ENCODE measurements at regions not wholly inside any gene's neighbourhood (a gene's known extent, or its start where the extent isn't known, plus 50 kb on each side); places are given as distances from the start of the nearest gene placed in this dataset.
"Not testable (repeated sequence)": the region's sequence is repeated elsewhere in the genome, so short reads cannot be mapped to it uniquely, and the experiment has no call there.

DNA sequence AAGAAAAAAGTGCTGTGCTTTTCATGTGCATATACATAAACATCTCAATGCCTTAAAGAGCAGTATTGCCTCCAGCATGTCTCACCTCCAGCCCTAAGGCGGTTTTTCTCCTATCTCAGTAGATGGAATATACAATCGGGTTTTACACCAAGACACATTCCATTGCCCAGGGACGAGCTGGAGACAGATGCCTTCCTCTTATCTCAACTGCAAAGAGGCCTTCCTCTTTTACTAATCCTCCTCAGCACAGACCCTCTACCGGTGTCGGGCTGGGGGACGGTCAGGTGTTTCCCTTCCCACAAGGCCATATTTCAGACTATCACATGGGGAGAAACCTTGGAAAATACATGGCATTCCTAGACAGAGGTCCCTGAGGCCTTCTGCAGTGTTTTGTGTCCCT lies 385.3 kb downstream of the AMY1C start:
- H3K4me3 ChIP-seq (ENCODE audit: low read depth, low read length); H3K36me3 ChIP-seq (ENCODE audit: insufficient read depth); H3K27ac ChIP-seq (ENCODE audit: low read depth); H3K4me1 ChIP-seq (ENCODE audit: insufficient read depth); DNase-seq (ENCODE audit: extremely low spot score): not testable (repeated sequence)
- WGBS, result 41% methylated on average over 6 of the region's 6 CpGs

- no peaks in the 10 kb centered on the region for H3K36me3 ChIP-seq (ENCODE audit: insufficient read depth)
- DNase-seq (ENCODE audit: extremely low spot score), result no peak
- no peak overlapping the region for H3K27ac ChIP-seq (ENCODE audit: low read depth)
- no peaks in the 10 kb centered on the region for H3K4me1 ChIP-seq (ENCODE audit: insufficient read depth)
- no peak overlapping the region for H3K4me3 ChIP-seq (ENCODE audit: low read depth, low read length)
- 72% methylated on average over 3 of the region's 3 CpGs for WGBS
These were observed 386.9 kb downstream of the AMY1C start for GRCh38 chr1:104136621-104137020.

DNA sequence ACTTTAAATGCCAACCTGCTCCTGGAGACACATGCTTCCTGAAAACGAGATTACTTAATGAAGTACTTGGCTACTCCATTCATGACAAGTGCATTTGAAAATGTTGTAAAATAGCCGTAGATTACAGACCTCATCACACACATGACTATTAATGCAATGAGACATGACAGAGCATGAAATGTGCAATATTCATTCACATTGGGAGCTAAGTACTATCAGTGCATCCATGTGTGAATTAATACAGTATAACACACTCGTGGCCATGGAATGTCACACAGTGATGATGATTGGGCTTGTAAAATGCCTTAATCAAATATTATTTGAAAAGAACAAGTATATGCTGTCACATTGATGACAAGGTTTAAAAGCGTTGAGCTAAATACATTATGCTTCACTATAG lies 407.0 kb downstream of the AMY1C start:
- H3K4me3 ChIP-seq (ENCODE audit: low read depth, low read length), result no peak overlapping the region
- H3K27ac ChIP-seq (ENCODE audit: low read depth), result no peak overlapping the region
- no peaks in the 10 kb centered on the region for H3K4me1 ChIP-seq (ENCODE audit: insufficient read depth)
- WGBS, result 80% methylated on average over 4 of the region's 4 CpGs
- no peaks in the 10 kb centered on the region for H3K36me3 ChIP-seq (ENCODE audit: insufficient read depth)
- no peak for DNase-seq (ENCODE audit: extremely low spot score)

- DNase-seq (ENCODE audit: extremely low spot score), result no peak
- Histone ChIP-seq H3K4me3 (ENCODE audit: low read depth, low read length) (no peak overlapping the region), H3K27ac (ENCODE audit: low read depth) (no peak overlapping the region), H3K36me3 (ENCODE audit: insufficient read depth) (no peaks in the 10 kb centered on the region), H3K4me1 (ENCODE audit: insufficient read depth) (no peaks in the 10 kb centered on the region)
- 81% methylated on average over 3 of the region's 3 CpGs for WGBS
These were observed 414.3 kb downstream of the AMY1C start for GRCh38 chr1:104163912-104164476.

DNA sequence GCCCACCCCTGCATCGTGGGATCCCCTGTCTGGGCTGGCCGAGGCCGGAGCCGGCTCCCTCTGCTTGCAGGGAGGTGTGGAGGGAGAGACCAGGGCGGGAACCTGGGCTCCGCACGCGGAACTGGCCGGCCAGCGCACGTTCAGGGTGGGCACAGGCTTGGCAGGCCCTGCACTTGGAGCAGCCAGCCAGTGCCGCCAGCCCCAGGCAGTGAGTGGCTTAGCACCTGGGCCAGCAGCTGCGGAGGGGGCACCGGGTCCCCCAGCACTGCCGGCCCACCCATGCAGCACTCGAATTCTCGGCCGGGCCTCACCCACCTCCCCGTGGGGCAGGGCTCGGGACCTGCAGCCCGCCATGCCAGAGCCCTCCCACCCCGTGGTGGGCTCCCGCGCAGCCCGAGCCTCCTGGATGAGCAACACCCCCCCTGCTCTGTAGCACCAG lies 422.6 kb downstream of the AMY1C start:
- no peaks in the 10 kb centered on the region for H3K36me3 ChIP-seq (ENCODE audit: insufficient read depth)
- DNase-seq (ENCODE audit: extremely low spot score), result no peak
- H3K27ac ChIP-seq (ENCODE audit: low read depth), result no peak overlapping the region
- H3K4me1 ChIP-seq (ENCODE audit: insufficient read depth), result no peaks in the 10 kb centered on the region
- WGBS, result 92% methylated on average over 25 of the region's 25 CpGs
- H3K4me3 ChIP-seq (ENCODE audit: low read depth, low read length), result no peak overlapping the region

DNA sequence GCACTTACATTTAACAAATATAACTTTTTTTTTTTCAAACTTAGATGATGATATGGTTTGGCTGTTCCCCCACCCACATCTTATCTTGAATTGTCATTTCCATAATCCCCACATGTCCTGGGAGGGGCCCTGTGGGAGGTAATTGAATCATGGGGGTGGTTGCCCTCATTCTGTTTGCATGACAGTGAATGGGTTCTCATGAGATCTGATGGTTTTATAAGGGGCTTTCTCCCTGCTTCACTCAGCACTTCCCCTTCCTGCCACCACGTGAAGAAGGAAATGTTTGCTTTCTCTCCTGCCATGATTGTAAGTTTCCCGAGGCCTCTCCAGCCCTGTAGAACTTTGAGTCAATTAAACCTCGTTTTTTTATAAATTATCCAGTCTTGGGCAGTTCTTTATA lies 432.6 kb downstream of the AMY1C start:
- DNase-seq (ENCODE audit: extremely low spot score), result no peak
- Histone ChIP-seq H3K4me3 (ENCODE audit: low read depth, low read length) (no peak overlapping the region), H3K4me1 (ENCODE audit: insufficient read depth) (no peaks in the 10 kb centered on the region), H3K36me3 (ENCODE audit: insufficient read depth) (no peaks in the 10 kb centered on the region), H3K27ac (ENCODE audit: low read depth) (no peak overlapping the region)
- WGBS, result 22% methylated on average over 3 of the region's 3 CpGs

DNA sequence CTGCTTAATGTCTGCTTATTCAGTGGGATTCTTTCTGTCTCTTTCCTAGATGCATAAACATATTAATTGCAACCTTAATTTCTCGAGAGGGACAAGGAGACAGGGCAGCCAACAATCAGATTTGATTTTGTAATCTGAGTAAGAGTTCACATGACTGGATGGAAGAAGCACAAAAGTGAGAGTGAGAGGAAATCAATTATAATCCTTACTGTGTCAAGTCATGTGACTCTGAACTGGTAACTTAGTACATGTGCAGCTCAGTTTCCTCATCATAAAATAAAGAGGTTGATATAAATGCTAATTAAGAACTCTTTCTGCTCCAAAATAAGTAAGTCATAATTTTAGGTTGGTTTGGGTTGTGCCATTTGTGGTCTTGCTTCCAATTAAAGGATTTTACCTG lies 439.5 kb downstream of the AMY1C start:
- H3K4me1 ChIP-seq (ENCODE audit: insufficient read depth), result no peaks in the 10 kb centered on the region
- 57% methylated on average over 1 of the region's 1 CpG for WGBS

DNA sequence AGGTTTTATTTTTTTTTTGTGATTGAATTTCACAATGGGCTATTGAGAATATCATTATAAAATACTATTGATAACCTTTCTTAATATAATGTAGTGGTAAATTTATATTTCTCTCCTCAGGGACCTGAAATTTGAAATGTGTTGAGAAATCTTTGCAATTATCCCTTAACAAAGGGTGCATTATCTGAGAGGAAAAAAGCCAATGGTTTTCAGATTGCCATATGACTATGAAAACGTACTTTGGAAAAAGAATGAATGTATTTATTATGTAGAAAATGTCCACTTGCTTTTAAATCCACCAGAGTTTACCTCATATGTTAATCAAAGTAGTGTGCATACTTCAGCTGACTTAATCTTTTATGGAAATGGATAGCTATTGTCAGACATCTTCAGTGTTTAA lies 441.1 kb downstream of the AMY1C start:
- Histone ChIP-seq H3K4me1 (ENCODE audit: insufficient read depth) (no peaks in the 10 kb centered on the region), H3K27ac (ENCODE audit: low read depth) (no peak overlapping the region), H3K36me3 (ENCODE audit: insufficient read depth) (no peaks in the 10 kb centered on the region), H3K4me3 (ENCODE audit: low read depth, low read length) (no peak overlapping the region)
- DNase-seq (ENCODE audit: extremely low spot score), result no peak
- 64% methylated on average over 1 of the region's 1 CpG for WGBS

More for the DNA sequence above, 439.5 kb downstream of the AMY1C start:
- Histone ChIP-seq H3K36me3 (ENCODE audit: insufficient read depth) (no peaks in the 10 kb centered on the region), H3K4me3 (ENCODE audit: low read depth, low read length) (no peak overlapping the region), H3K27ac (ENCODE audit: low read depth) (no peak overlapping the region)
- no peak for DNase-seq (ENCODE audit: extremely low spot score)

- no peaks in the 10 kb centered on the region for H3K4me1 ChIP-seq (ENCODE audit: insufficient read depth)
- H3K36me3 ChIP-seq (ENCODE audit: insufficient read depth), result no peaks in the 10 kb centered on the region
- H3K27ac ChIP-seq (ENCODE audit: low read depth), result no peak overlapping the region
- no peak for DNase-seq (ENCODE audit: extremely low spot score)
- no peak overlapping the region for H3K4me3 ChIP-seq (ENCODE audit: low read depth, low read length)
These were observed 445.7 kb downstream of the AMY1C start for GRCh38 chr1:104195395-104195794.

- Histone ChIP-seq H3K27ac (ENCODE audit: low read depth) (no peak overlapping the region), H3K4me3 (ENCODE audit: low read depth, low read length) (no peak overlapping the region), H3K4me1 (ENCODE audit: insufficient read depth) (no peaks in the 10 kb centered on the region), H3K36me3 (ENCODE audit: insufficient read depth) (no peaks in the 10 kb centered on the region)
- no peak for DNase-seq (ENCODE audit: extremely low spot score)
These were observed 446.4 kb downstream of the AMY1C start for GRCh38 chr1:104196136-104196535.

GRCh38 chr1:104197516-104197915 lies 447.8 kb downstream of the AMY1C start:
- 85% methylated on average over 1 of the region's 1 CpG for WGBS
- no peak for DNase-seq (ENCODE audit: extremely low spot score)
- Histone ChIP-seq H3K4me1 (ENCODE audit: insufficient read depth) (no peaks in the 10 kb centered on the region), H3K4me3 (ENCODE audit: low read depth, low read length) (no peak overlapping the region), H3K36me3 (ENCODE audit: insufficient read depth) (no peaks in the 10 kb centered on the region), H3K27ac (ENCODE audit: low read depth) (no peak overlapping the region)

- WGBS, result 93% methylated on average over 1 of the region's 1 CpG
- no peak overlapping the region for H3K4me3 ChIP-seq (ENCODE audit: low read depth, low read length)
- no peak overlapping the region for H3K27ac ChIP-seq (ENCODE audit: low read depth)
- no peaks in the 10 kb centered on the region for H3K4me1 ChIP-seq (ENCODE audit: insufficient read depth)
- DNase-seq (ENCODE audit: extremely low spot score), result no peak
- H3K36me3 ChIP-seq (ENCODE audit: insufficient read depth), result no peaks in the 10 kb centered on the region
These were observed 462.5 kb downstream of the AMY1C start for GRCh38 chr1:104212239-104212638.

DNA sequence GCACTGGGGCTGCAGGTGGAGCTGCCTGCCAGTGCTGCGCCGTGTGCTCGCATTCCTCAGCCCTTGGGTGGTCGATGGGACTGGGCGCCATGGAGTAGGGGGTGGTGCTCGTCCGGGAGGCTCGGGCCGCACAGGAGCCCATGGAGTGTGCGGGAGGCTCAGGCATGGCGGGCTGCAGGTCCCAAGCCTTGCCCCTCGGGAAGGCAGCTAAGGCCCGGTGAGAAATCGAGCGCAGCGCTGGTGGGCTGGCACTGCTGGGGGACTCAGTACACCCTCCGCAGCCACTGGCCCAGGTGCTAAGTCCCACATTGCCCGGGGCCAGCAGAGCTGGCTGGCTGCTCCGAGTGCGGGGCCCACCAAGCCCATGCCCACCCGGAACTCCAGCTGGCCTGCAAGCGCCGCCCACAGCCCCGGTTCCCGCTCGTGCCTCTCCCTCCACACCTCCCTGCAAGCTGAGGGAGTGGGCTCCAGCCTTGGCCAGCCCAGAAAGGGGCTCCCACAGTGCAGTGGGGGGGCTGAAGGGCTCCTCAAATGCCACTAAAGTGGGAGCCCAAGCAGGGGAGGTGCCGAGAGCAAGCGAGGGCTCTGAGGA lies 467.8 kb downstream of the AMY1C start:
- DNase-seq (ENCODE audit: extremely low spot score); H3K4me1 ChIP-seq (ENCODE audit: insufficient read depth); H3K36me3 ChIP-seq (ENCODE audit: insufficient read depth); H3K27ac ChIP-seq (ENCODE audit: low read depth); H3K4me3 ChIP-seq (ENCODE audit: low read depth, low read length): not testable (repeated sequence)
- WGBS, result 94% methylated on average over 28 of the region's 28 CpGs

- Histone ChIP-seq H3K4me3 (ENCODE audit: low read depth, low read length) (no peak overlapping the region), H3K4me1 (ENCODE audit: insufficient read depth) (no peaks in the 10 kb centered on the region), H3K36me3 (ENCODE audit: insufficient read depth) (no peaks in the 10 kb centered on the region), H3K27ac (ENCODE audit: low read depth) (no peak overlapping the region)
- WGBS, result 56% methylated on average over 3 of the region's 3 CpGs
- DNase-seq (ENCODE audit: extremely low spot score), result no peak
These were observed 480.2 kb downstream of the AMY1C start for GRCh38 chr1:104229860-104230259.

DNA sequence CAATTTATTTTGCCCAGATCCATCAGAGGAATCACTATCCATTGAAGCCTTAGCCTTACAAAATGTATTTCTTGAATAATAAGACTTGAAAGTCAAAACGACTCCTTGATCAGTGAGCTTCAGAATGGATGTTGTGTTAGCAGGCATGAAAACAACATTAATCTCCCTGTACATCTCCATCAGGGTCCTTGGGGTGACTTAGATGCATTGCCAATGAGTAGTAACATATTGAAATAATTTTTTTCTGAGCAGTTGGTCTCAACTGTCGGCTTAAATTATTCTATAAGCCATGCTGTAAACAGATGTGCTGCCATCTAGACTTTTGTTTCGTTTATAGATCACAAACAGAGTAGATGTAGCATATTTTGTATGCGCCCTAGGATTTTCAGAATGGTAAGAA lies 482.0 kb downstream of the AMY1C start:
- H3K4me3 ChIP-seq (ENCODE audit: low read depth, low read length), result no peak overlapping the region
- H3K4me1 ChIP-seq (ENCODE audit: insufficient read depth), result no peaks in the 10 kb centered on the region
- H3K36me3 ChIP-seq (ENCODE audit: insufficient read depth), result no peaks in the 10 kb centered on the region
- H3K27ac ChIP-seq (ENCODE audit: low read depth), result no peak overlapping the region
- 73% methylated on average over 4 of the region's 4 CpGs for WGBS
- DNase-seq (ENCODE audit: extremely low spot score), result no peak

Measured in urinary bladder (tissue), 3 donors.